CD4-positive, alpha-beta T cell (primary cell): ENCODE measurements at regions not wholly inside any gene's neighbourhood (a gene's known extent, or its start where the extent isn't known, plus 50 kb on each side); places are given as distances from the start of the nearest gene placed in this dataset.

Experiments used
- ATAC-seq: fragments of 200-7000 bp; cut with Tn5 transposase; one replicate; pipeline ENCODE4 v1.10.0; 2022; ENCODE audit warnings: mild to moderate bottlenecking; ENCODE audit not compliant: poor library complexity
- CTCF ChIA-PET: fragments of 350-600 bp; sonication (Branson Sonifier 250); formaldehyde crosslinking; loops from one replicate; lab custom pipeline; 2021; ENCODE audit warnings: antibody characterized with exemption, inconsistent platforms; lab: Charles Lee
- POLR2A ChIA-PET: fragments of 350-600 bp; sonication (Branson Sonifier 250); formaldehyde crosslinking; loops from one replicate; lab custom pipeline; 2021; ENCODE audit warnings: antibody characterized with exemption, inconsistent platforms; lab: Charles Lee
- DNase-seq, 14 experiments: peaks; one replicate each; pipeline ENCODE4 v3.0.0-alpha.2; 2013 to 2020; ENCODE audit warnings: mixed read lengths in 2 of 14
- H3K27ac ChIP-seq, 2 donors: one replicate each; pipeline versions ENCODE4 v1.5.1 to v1.7.0; 2013; ENCODE audit warnings: low read length in 2 of 2, low read depth in 1 of 2, mild to moderate bottlenecking in 1 of 2
- H3K27me3 ChIP-seq, 2 experiments: 1 replicate in 1 of 2; 2 replicates in 1 of 2; pipeline versions ENCODE4 v1.6.1 to v1.7.0; 2013; ENCODE audit warnings: low read length in 2 of 2, control low read depth in 1 of 2, mild to moderate bottlenecking in 1 of 2, moderate library complexity in 1 of 2; ENCODE audit not compliant: insufficient read depth in 2 of 2, control insufficient read depth in 1 of 2
- H3K36me3 ChIP-seq: one replicate; pipeline ENCODE4 v1.6.1; 2013; ENCODE audit warnings: low read length, control low read depth; ENCODE audit not compliant: insufficient read depth
- H3K4me1 ChIP-seq: one replicate; pipeline ENCODE4 v1.6.1; 2013; ENCODE audit warnings: low read length, control low read depth; ENCODE audit not compliant: insufficient read depth
- H3K4me3 ChIP-seq: one replicate; pipeline ENCODE4 v1.5.1; 2013; ENCODE audit warnings: mild to moderate bottlenecking, low read length, moderate library complexity
- H3K9me3 ChIP-seq, 2 experiments: 1 replicate in 1 of 2; 2 replicates in 1 of 2; pipeline versions ENCODE4 v1.6.1 to v1.7.0; 2013; ENCODE audit warnings: low read length in 2 of 2, mild to moderate bottlenecking in 2 of 2, control low read depth in 1 of 2, moderate library complexity in 1 of 2; ENCODE audit not compliant: control insufficient read depth in 1 of 2, insufficient read depth in 1 of 2
- H3K27ac Mint-ChIP-seq: one replicate; pipeline ENCODE4 v1.8.0; 2020; ENCODE audit warnings: mixed read lengths
- H3K27me3 Mint-ChIP-seq: one replicate; pipeline ENCODE4 v1.8.0; 2021; ENCODE audit warnings: mixed read lengths
- H3K36me3 Mint-ChIP-seq: one replicate; pipeline ENCODE4 v1.8.0; 2021; ENCODE audit warnings: low read depth, mixed read lengths
- H3K4me1 Mint-ChIP-seq: one replicate; pipeline ENCODE4 v1.8.0; 2021; ENCODE audit warnings: low read depth, mixed read lengths
- H3K4me3 Mint-ChIP-seq: one replicate; pipeline ENCODE4 v1.8.0; 2020; ENCODE audit warnings: mild to moderate bottlenecking, mixed read lengths
- H3K9me3 Mint-ChIP-seq: one replicate; pipeline ENCODE4 v1.8.0; 2020; ENCODE audit warnings: mixed read lengths
- CTCF ChIP-seq: fragments of 200-600 bp; IDR thresholded peaks from one replicate; pipeline ENCODE4 v1.8.0; 2022; ENCODE audit warnings: antibody characterized with exemption, mild to moderate bottlenecking
- intact Hi-C, 2 experiments: fragments of 100-400 bp; cut with DNase I in 1 of 2; cut with micrococcal nuclease in 1 of 2; formaldehyde crosslinking; loops; one replicate each; pipeline versions ENCODE4 v1.15.1 to v1.9.0; 2023 to 2025; cut with DNase I, micrococcal nuclease

- peaks cover 5% of the 10 kb centered on the region for H3K9me3 Mint-ChIP-seq
- CTCF ChIA-PET, result no interaction called here
- no peaks in the 10 kb centered on the region for H3K36me3 Mint-ChIP-seq
Measured at GRCh38 chr17:71976011-71976649, 144.7 kb upstream of the SOX9 start.

GRCh38 chr17:71978435-71978834 lies 142.4 kb upstream of the SOX9 start:
- Histone ChIP-seq H3K27me3 (no peaks in the 10 kb centered on the region), H3K27ac (no peak overlapping the region), H3K9me3 (peaks cover 4 to 25% of the 10 kb centered on the region in 2 experiments), H3K4me3 (no peak overlapping the region), H3K4me1 (no peaks in the 10 kb centered on the region), H3K36me3 (no peaks in the 10 kb centered on the region)
- H3K4me1 Mint-ChIP-seq, result no peaks in the 10 kb centered on the region
- intact Hi-C loops, result no loop called here
- ChIA-PET POLR2A (no interaction called here), CTCF (no interaction called here)
- no peak for TF ChIP-seq CTCF
- no peaks in the 10 kb centered on the region for H3K27me3 Mint-ChIP-seq
- H3K36me3 Mint-ChIP-seq, result no peaks in the 10 kb centered on the region
- no peak overlapping the region for H3K4me3 Mint-ChIP-seq
- peaks cover 8% of the 10 kb centered on the region for H3K9me3 Mint-ChIP-seq
- DNase-seq (no peak), ATAC-seq (no peak)
- H3K27ac Mint-ChIP-seq, result no peak overlapping the region

More at GRCh38 chr17:71976011-71976649, 144.7 kb upstream of the SOX9 start:
- no peak overlapping the region for H3K27ac ChIP-seq
- H3K27me3 Mint-ChIP-seq, result no peaks in the 10 kb centered on the region
- intact Hi-C loops, result no loop called here
- no peak overlapping the region for H3K4me3 ChIP-seq
- DNase-seq (no peak), ATAC-seq (no peak)
- H3K4me1 Mint-ChIP-seq, result no peaks in the 10 kb centered on the region
- H3K4me3 Mint-ChIP-seq, result no peak overlapping the region
- peaks cover 4 to 21% of the 10 kb centered on the region in 2 experiments for H3K9me3 ChIP-seq
- no peak for TF ChIP-seq CTCF
- no peak overlapping the region for H3K27ac Mint-ChIP-seq
- no peaks in the 10 kb centered on the region for H3K27me3 ChIP-seq
- POLR2A ChIA-PET, result no interaction called here
- H3K36me3 ChIP-seq, result no peaks in the 10 kb centered on the region
- H3K4me1 ChIP-seq, result no peaks in the 10 kb centered on the region

DNA sequence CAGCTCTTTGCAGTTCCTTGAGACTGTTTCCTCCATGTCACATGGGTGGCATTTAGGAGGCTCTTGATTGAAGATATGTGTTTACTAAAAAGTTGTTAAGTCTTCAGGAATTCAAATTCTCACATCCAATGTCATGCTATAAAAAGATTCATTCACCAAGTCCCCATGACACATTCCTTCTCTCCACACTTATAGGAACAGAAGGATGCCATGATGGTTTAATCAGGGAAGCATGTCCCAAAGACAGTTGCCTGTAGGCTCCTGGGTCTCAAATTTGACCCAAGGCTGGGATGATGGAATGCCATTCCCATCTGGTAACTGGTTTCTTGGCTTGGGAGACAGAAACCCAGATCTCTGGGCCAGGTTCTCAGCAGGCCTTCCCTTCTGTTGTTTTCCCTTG lies 140.6 kb upstream of the SOX9 start:
- ChIA-PET POLR2A (no interaction called here), CTCF (no interaction called here)
- Histone ChIP-seq H3K36me3 (no peaks in the 10 kb centered on the region), H3K9me3 (peaks cover 4 to 22% of the 10 kb centered on the region in 2 experiments), H3K27me3 (no peaks in the 10 kb centered on the region), H3K27ac (no peak overlapping the region), H3K4me1 (no peaks in the 10 kb centered on the region), H3K4me3 (no peak overlapping the region)
- ATAC-seq (no peak), DNase-seq (no peak)
- Mint-ChIP-seq H3K36me3 (no peaks in the 10 kb centered on the region), H3K27me3 (no peaks in the 10 kb centered on the region), H3K4me3 (no peak overlapping the region), H3K4me1 (no peaks in the 10 kb centered on the region), H3K27ac (no peak overlapping the region), H3K9me3 (peaks cover 8% of the 10 kb centered on the region)
- no peak for TF ChIP-seq CTCF
- intact Hi-C loops, result no loop called here
